K562 (cell line): ENCODE measurements at regions not wholly inside any gene's neighbourhood (a gene's known extent, or its start where the extent isn't known, plus 50 kb on each side); places are given as distances from the start of the nearest gene placed in this dataset.

Experiments used
- ATAC-seq: fragments of 200-7000 bp; cut with Tn5 transposase; 3 replicates; pipeline ENCODE4 v1.9.1; 2020; ENCODE audit warnings: moderate library complexity
- BruUV-seq: library from RNA; stranded (reverse); fragments of 400-500 nt; replicated peaks from 2 replicates; lab custom pipeline; 2021; lab: Mats Ljungman, UMichigan
- CTCF ChIA-PET: fragments of 300-600 bp; formaldehyde crosslinking; extraction: SDS; loops from one replicate; lab custom pipeline; 2021; ENCODE audit warnings: low intra/inter-chr PET ratio; lab: Yijun Ruan, JAX
- POLR2A ChIA-PET: fragments of 300-600, 350-650 bp; sonication (Branson Sonifier 250); formaldehyde crosslinking; extraction: SDS; loops from one replicate; lab custom pipeline; 2021; ENCODE audit warnings: antibody characterized with exemption, inconsistent platforms; lab: Yijun Ruan, JAX
- DNase-seq, 4 experiments: peaks; one replicate each; pipeline versions ENCODE4 v3.0.0 to v3.0.0-alpha.2; 2011 to 2018; ENCODE audit warnings: low spot score in 3 of 4, mixed read lengths in 3 of 4; ENCODE audit errors: extremely low read depth in 1 of 4
- FAIRE-seq: peaks from 2 replicates; lab custom pipeline; 2011; peaks lifted over from hg19 to GRCh38; lab: Jason Lieb, UNC
- H2AFZ ChIP-seq: 2 replicates; pipeline ENCODE4 v1.6.0; 2011; ENCODE audit warnings: low read depth, low read length, control low read depth, inconsistent platforms
- H3K27ac ChIP-seq: fragments of 200-600 bp; 3 replicates; pipeline ENCODE4 v1.8.0; 2011; ENCODE audit warnings: low read depth, mild to moderate bottlenecking, control low read depth, inconsistent platforms, low read length, moderate library complexity, mixed read lengths; ENCODE audit errors: extremely low read depth
- H3K27me3 ChIP-seq, 2 experiments: fragments of 300-600 bp in 1 of 2; 2 replicates in 1 of 2; 3 replicates in 1 of 2; pipeline versions ENCODE4 v1.6.0 to v1.8.0; 2011; ENCODE audit warnings: inconsistent platforms in 2 of 2, low read length in 2 of 2, mild to moderate bottlenecking in 1 of 2, mixed read lengths in 1 of 2, moderate library complexity in 1 of 2; ENCODE audit not compliant: control insufficient read depth in 2 of 2, insufficient read depth in 2 of 2
- H3K36me3 ChIP-seq: fragments of 300-600 bp; 3 replicates; pipeline ENCODE4 v1.8.0; 2011; ENCODE audit warnings: mild to moderate bottlenecking, low read length, inconsistent platforms; ENCODE audit not compliant: control insufficient read depth, insufficient read depth
- H3K4me1 ChIP-seq, 2 experiments: fragments of 200-600 bp in 1 of 2; replicated peaks in 1 of 2; 2 replicates in 1 of 2; 3 replicates in 1 of 2; pipeline versions ENCODE4 v1.5.1 to v1.8.0; 2011; ENCODE audit warnings: inconsistent platforms in 2 of 2, low read length in 2 of 2, mild to moderate bottlenecking in 1 of 2, mixed read lengths in 1 of 2, moderate library complexity in 1 of 2; ENCODE audit not compliant: control insufficient read depth in 2 of 2, insufficient read depth in 2 of 2
- H3K4me2 ChIP-seq: 2 replicates; pipeline ENCODE4 v1.6.1; 2011; ENCODE audit warnings: low read length, control low read depth, inconsistent platforms, mixed read lengths; ENCODE audit not compliant: insufficient read depth
- H3K4me3 ChIP-seq: fragments of 200-600 bp; sonication (generic), shearing (Covaris generic); 2 replicates; pipeline ENCODE4 v1.5.1; 2016; ENCODE audit warnings: control low read depth, inconsistent platforms
- H3K79me2 ChIP-seq: fragments of 200-600 bp; 3 replicates; pipeline ENCODE4 v1.8.0; 2011; ENCODE audit warnings: low read length, inconsistent platforms; ENCODE audit not compliant: control insufficient read depth, insufficient read depth
- H3K9ac ChIP-seq, 2 experiments: 2 replicates each; pipeline versions ENCODE4 v1.6.0 to v1.6.1; 2011; ENCODE audit warnings: low read depth in 2 of 2, low read length in 2 of 2, control low read depth in 1 of 2, inconsistent platforms in 1 of 2, mild to moderate bottlenecking in 1 of 2, mixed read lengths in 1 of 2; ENCODE audit not compliant: insufficient read depth in 1 of 2
- H3K9me1 ChIP-seq: one replicate; pipeline ENCODE4 v1.6.0; 2011; ENCODE audit warnings: inconsistent platforms, mild to moderate bottlenecking, low read length, moderate library complexity; ENCODE audit not compliant: control insufficient read depth, insufficient read depth
- H3K9me3 ChIP-seq: replicated peaks from 2 replicates; pipeline ENCODE4 v1.5.1; 2011; ENCODE audit warnings: low read depth, low read length, inconsistent platforms; ENCODE audit not compliant: control insufficient read depth, insufficient read depth
- H4K20me1 ChIP-seq: replicated peaks from 2 replicates; pipeline ENCODE4 v1.6.1; 2011; ENCODE audit warnings: low read length, inconsistent platforms, mixed read lengths; ENCODE audit not compliant: control insufficient read depth, insufficient read depth
- CHD4 ChIP-seq: fragments of 200-600 bp; sonication (generic); IDR thresholded peaks from 3 replicates; pipeline ENCODE4 v1.6.1; 2012; ENCODE audit warnings: low read depth, mild to moderate bottlenecking, mixed read lengths, low read length, inconsistent platforms; ENCODE audit not compliant: insufficient read depth, insufficient replicate concordance, poor library complexity, severe bottlenecking
- E2F3 ChIP-seq: fragments of 250-450 bp; sonication (Bioruptor Pico); IDR thresholded peaks from 2 replicates; pipeline ENCODE4 v1.4.0; 2020; ENCODE audit warnings: mild to moderate bottlenecking
- ESRRA ChIP-seq: fragments of 450-650 bp; IDR thresholded peaks from 2 replicates; pipeline ENCODE4 v1.6.1; 2014; ENCODE audit warnings: low read depth, mild to moderate bottlenecking, moderate library complexity, borderline replicate concordance
- KDM4B ChIP-seq, 2 experiments: fragments of 450-650 bp in 1 of 2; sonication (generic) in 1 of 2; IDR thresholded peaks; 2 replicates each; pipeline ENCODE4 v1.6.1; 2016 to 2017; ENCODE audit warnings: borderline replicate concordance in 2 of 2, antibody characterized with exemption in 1 of 2, low read depth in 1 of 2, mild to moderate bottlenecking in 1 of 2
- SP2 ChIP-seq: IDR thresholded peaks from 2 replicates; pipeline ENCODE4 v1.6.1; 2011; ENCODE audit warnings: mild to moderate bottlenecking, low read depth, low read length, moderate library complexity; ENCODE audit not compliant: poor library complexity, severe bottlenecking; ENCODE audit errors: extremely low read depth
- XRCC5 ChIP-seq: fragments of 200-400 bp; formaldehyde crosslinking; IDR thresholded peaks from 2 replicates; pipeline ENCODE4 v1.6.1; 2017; ENCODE audit warnings: low read depth, mild to moderate bottlenecking, low read length
- ZNF311 ChIP-seq: fragments of 250-450 bp; sonication (Bioruptor Pico); IDR thresholded peaks from 2 replicates; pipeline ENCODE4 v1.4.0; 2020; ENCODE audit warnings: mild to moderate bottlenecking, moderate library complexity
- WGBS: fragments of 100-300 bp; shearing (Covaris generic); methylation state at CpG from one replicate; pipeline ENCODE4 v1.1.6; 2016; ENCODE audit warnings: low coverage, mixed read lengths; ENCODE audit not compliant: insufficient coverage; ENCODE audit errors: missing lambda C conversion rate; 5-methylcytosine and 5-hydroxymethylcytosine counted together
- in situ Hi-C: fragments of 300-500 bp; cut with MboI; formaldehyde crosslinking; loops from 4 replicates; pipeline ENCODE4 v1.15.0; 2018; ENCODE audit warnings: inconsistent platforms, mixed read lengths
- intact Hi-C: fragments of 100-400 bp; cut with micrococcal nuclease; formaldehyde crosslinking; loops from 2 replicates; pipeline ENCODE4 v1.14.2; 2022

GRCh38 chr7:46675456-46675855 lies 754.4 kb upstream of the IGFBP3 start:
- intact Hi-C loops: no loop called here
- no peak for ATAC-seq
- H4K20me1 ChIP-seq: no peaks in the 10 kb centered on the region
- no peak overlapping the region for H3K9ac ChIP-seq
- H3K4me1 ChIP-seq: no peaks in the 10 kb centered on the region
- H3K27ac ChIP-seq: no peak overlapping the region
- H3K36me3 ChIP-seq: no peaks in the 10 kb centered on the region
- no peak for TF ChIP-seq XRCC5
- no peak for TF ChIP-seq E2F3
- no peak for TF ChIP-seq SP2
- TF ChIP-seq KDM4B (IDR thresholded peaks at IDR 0.05; ENCODE audit: borderline replicate concordance in 2 of 2, low read depth in 1 of 2): no peak
- no peak for TF ChIP-seq ESRRA
- TF ChIP-seq ZNF311 (CRISPR knock-in tag): no peak
- TF ChIP-seq CHD4: no peak
- no peak for FAIRE-seq
- no peak overlapping the region for H3K4me2 ChIP-seq
- H2AFZ ChIP-seq: no peak overlapping the region
- no peaks in the 10 kb centered on the region for H3K27me3 ChIP-seq
- BruUV-seq: no TSS peak
- in situ Hi-C loops: no loop called here
- no peaks in the 10 kb centered on the region for H3K79me2 ChIP-seq
- ChIA-PET CTCF (no interaction called here), POLR2A (no interaction called here)
- no peak overlapping the region for H3K4me3 ChIP-seq
- H3K9me1 ChIP-seq: no peaks in the 10 kb centered on the region
- WGBS: 1% methylated on average over 4 of the region's 4 CpGs
- DNase-seq: no peak
- no peaks in the 10 kb centered on the region for H3K9me3 ChIP-seq
